ENCODE measurements at regions not wholly inside any gene's neighbourhood (a gene's known extent, or its start where the extent isn't known, plus 50 kb on each side); places are given as distances from the start of the nearest gene placed in this dataset.

DNA sequence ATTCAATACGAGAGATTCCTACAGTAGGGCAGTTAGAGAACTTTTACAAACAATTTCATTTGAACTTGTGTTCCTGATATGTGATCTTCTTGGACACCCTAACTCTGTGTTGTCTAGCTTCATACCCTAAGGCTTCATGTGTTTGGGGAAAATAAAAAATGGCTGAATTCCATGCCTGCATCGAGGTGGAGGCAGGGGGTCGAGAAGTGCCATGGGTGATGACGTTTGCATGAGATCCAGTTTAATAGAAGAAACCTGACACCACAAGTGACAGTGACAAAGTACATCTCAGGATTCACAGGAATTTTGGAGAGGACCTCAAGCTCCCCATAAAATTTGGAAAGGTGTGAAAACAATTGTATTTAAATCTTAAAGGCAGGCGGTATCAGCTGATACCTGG is 169.2 kb upstream of the NABP1 start:
- Histone ChIP-seq H3K36me3 (ENCODE audit: control insufficient read depth, insufficient read depth, low read length) (no peaks in the 10 kb centered on the region), H3K4me3 (ENCODE audit: low read depth, low read length) (no peak overlapping the region), H3K27me3 (ENCODE audit: control insufficient read depth, insufficient read depth, low read length) (no peaks in the 10 kb centered on the region)
- FAIRE-seq (no peak), DNase-seq (ENCODE audit: low read depth) (no peak)
- TF ChIP-seq, protein P1, sequence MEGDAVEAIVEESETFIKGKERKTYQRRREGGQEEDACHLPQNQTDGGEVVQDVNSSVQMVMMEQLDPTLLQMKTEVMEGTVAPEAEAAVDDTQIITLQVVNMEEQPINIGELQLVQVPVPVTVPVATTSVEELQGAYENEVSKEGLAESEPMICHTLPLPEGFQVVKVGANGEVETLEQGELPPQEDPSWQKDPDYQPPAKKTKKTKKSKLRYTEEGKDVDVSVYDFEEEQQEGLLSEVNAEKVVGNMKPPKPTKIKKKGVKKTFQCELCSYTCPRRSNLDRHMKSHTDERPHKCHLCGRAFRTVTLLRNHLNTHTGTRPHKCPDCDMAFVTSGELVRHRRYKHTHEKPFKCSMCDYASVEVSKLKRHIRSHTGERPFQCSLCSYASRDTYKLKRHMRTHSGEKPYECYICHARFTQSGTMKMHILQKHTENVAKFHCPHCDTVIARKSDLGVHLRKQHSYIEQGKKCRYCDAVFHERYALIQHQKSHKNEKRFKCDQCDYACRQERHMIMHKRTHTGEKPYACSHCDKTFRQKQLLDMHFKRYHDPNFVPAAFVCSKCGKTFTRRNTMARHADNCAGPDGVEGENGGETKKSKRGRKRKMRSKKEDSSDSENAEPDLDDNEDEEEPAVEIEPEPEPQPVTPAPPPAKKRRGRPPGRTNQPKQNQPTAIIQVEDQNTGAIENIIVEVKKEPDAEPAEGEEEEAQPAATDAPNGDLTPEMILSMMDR (IDR thresholded peaks at IDR 0.05; ENCODE audit: insufficient read depth, low read length, severe bottlenecking), result no peak

DNA sequence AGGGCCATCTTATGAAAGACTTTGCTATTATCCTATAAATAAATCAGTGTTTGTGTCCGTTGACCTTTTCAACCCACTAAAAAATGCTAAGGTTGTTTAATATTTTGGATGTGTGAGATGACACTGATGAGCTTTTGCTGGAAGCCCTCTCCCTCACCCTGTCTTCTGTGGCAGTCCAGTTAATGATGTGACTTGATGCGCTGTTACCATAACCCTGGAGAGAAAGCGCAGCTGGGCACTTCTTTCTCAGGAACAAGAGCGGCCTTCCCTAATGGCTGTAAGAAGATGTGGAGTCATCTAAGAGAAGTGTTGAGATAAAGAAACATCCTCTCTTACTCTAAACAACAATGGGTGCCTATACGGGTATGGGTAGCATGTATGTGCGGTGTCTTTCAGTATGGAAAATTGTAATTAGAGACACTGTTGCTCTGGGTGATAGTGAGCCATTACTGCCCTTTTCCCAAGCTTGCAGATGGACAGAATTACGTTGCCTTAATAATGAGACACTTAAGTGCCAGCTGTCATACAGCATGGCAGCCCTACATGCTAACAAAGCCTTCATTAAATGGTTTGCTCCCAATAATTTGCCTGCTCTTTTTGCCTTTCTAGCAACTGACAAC is 165.6 kb upstream of the NABP1 start:
- H3K4me3 ChIP-seq (ENCODE audit: low read depth, low read length), result no peak overlapping the region
- FAIRE-seq (no peak), DNase-seq (ENCODE audit: low read depth) (no peak)
- TF ChIP-seq, protein P1 (IDR thresholded peaks at IDR 0.05; ENCODE audit: insufficient read depth, low read length, severe bottlenecking), result no peak
- H3K36me3 ChIP-seq (ENCODE audit: control insufficient read depth, insufficient read depth, low read length), result no peaks in the 10 kb centered on the region
- no peaks in the 10 kb centered on the region for H3K27me3 ChIP-seq (ENCODE audit: control insufficient read depth, insufficient read depth, low read length)

DNA sequence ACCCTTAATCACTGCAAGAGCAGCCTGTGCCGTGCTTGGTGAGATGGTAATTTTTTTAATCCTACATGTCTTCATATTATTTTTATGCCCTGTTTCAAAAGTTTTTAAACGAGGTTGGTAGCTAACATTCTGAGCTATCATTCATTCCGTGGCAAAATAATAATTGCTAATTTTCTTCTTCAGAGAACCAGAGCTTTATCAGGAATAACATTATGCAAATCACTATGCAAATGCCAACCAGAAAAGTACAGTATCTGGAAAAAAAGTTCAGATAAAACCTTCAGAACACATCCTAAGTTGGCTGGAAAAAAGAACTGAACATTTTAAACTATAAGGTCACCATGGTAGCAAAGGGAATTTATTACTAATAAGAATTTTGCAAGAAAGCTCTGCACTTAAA is 165.1 kb upstream of the NABP1 start:
- no peaks in the 10 kb centered on the region for H3K36me3 ChIP-seq (ENCODE audit: control insufficient read depth, insufficient read depth, low read length)
- H3K4me3 ChIP-seq (ENCODE audit: low read depth, low read length), result no peak overlapping the region
- FAIRE-seq (no peak), DNase-seq (ENCODE audit: low read depth) (no peak)
- no peaks in the 10 kb centered on the region for H3K27me3 ChIP-seq (ENCODE audit: control insufficient read depth, insufficient read depth, low read length)
- TF ChIP-seq, protein P1 (IDR thresholded peaks at IDR 0.05; ENCODE audit: insufficient read depth, low read length, severe bottlenecking), result no peak

DNA sequence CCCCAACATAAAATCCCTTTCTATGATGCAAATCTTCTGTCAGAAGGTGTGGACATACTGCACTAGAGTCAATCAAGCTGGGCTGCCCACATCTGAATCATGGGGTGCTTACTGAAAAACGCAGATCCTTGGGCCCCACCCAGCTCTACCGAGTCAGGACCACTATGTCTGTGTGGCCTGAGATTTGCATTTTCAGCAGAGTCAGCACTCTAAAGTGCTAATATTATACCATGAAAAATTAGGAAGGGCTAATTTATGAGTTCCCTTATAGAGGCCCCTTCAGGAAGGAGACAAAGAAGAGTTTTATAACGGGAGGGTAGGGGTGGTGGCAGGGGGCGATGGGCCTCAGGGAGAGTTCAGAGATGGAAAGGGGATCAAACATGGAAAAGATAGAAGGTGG is 163.3 kb upstream of the NABP1 start:
- Histone ChIP-seq H3K4me3 (ENCODE audit: low read depth, low read length) (no peak overlapping the region), H3K36me3 (ENCODE audit: control insufficient read depth, insufficient read depth, low read length) (no peaks in the 10 kb centered on the region), H3K27me3 (ENCODE audit: control insufficient read depth, insufficient read depth, low read length) (no peaks in the 10 kb centered on the region)
- FAIRE-seq, result no peak
- no peak for DNase-seq (ENCODE audit: low read depth)
- TF ChIP-seq, protein P1 (IDR thresholded peaks at IDR 0.05; ENCODE audit: insufficient read depth, low read length, severe bottlenecking), result no peak

DNA sequence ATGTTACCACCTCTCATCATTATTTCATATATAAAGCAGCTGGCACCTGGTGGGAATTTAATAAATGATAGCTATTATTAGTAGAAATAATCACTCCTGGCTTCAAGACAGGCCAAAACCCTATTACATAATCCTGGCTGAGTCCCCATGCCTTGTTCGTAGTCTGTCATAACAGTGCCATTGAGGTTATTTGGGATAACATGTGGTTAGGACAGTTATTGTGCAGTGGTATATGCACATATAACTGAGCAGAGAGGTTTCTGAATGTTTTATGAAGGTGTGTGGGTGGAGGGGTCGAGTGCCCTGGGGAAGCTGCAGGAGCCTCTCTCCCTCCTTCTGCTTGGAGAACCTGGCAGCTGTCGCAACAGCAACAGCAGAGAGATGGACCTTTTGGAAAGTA is 162.4 kb upstream of the NABP1 start:
- TF ChIP-seq, protein P1 (IDR thresholded peaks at IDR 0.05; ENCODE audit: insufficient read depth, low read length, severe bottlenecking), result no peak
- Histone ChIP-seq H3K27me3 (ENCODE audit: control insufficient read depth, insufficient read depth, low read length) (no peaks in the 10 kb centered on the region), H3K36me3 (ENCODE audit: control insufficient read depth, insufficient read depth, low read length) (no peaks in the 10 kb centered on the region), H3K4me3 (ENCODE audit: low read depth, low read length) (no peak overlapping the region)
- DNase-seq (ENCODE audit: low read depth), result no peak
- no peak for FAIRE-seq

DNA sequence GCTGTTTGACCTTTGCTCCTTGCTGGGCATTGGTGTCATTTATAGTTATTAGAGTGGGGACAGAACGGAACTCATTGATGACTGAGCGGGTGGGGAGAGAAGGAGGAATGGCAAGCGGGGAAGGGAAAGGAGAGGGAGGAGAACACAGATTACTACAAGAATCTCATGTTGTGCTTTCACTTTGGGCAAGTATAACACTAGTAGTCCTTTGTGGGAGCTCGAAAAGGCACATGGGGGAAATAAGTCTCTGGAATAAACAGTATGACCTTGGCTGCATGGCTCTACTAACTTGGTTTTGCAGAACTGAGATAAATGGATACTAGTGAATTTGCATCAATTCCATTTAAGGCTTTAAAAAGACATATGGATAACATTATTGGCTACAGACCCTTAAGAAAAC is 161.7 kb upstream of the NABP1 start:
- no peaks in the 10 kb centered on the region for H3K36me3 ChIP-seq (ENCODE audit: control insufficient read depth, insufficient read depth, low read length)
- H3K27me3 ChIP-seq (ENCODE audit: control insufficient read depth, insufficient read depth, low read length), result no peaks in the 10 kb centered on the region
- no peak for DNase-seq (ENCODE audit: low read depth)
- H3K4me3 ChIP-seq (ENCODE audit: low read depth, low read length), result no peak overlapping the region
- FAIRE-seq, result no peak
- TF ChIP-seq, protein P1 (IDR thresholded peaks at IDR 0.05; ENCODE audit: insufficient read depth, low read length, severe bottlenecking), result no peak
